GM18867 (cell line): ENCODE measurements at regions not wholly inside any gene's neighbourhood (a gene's known extent, or its start where the extent isn't known, plus 50 kb on each side); places are given as distances from the start of the nearest gene placed in this dataset.
"Not testable (repeated sequence)": the region's sequence is repeated elsewhere in the genome, so short reads cannot be mapped to it uniquely, and the experiment has no call there.

ENCODE experiments used
- ATAC-seq: cut with Tn5 transposase; IDR thresholded peaks from one replicate; pipeline ENCODE4 v1.9.1; 2021; ENCODE audit warnings: mild to moderate bottlenecking, moderate library complexity; ENCODE audit not compliant: unreplicated experiment

DNA sequence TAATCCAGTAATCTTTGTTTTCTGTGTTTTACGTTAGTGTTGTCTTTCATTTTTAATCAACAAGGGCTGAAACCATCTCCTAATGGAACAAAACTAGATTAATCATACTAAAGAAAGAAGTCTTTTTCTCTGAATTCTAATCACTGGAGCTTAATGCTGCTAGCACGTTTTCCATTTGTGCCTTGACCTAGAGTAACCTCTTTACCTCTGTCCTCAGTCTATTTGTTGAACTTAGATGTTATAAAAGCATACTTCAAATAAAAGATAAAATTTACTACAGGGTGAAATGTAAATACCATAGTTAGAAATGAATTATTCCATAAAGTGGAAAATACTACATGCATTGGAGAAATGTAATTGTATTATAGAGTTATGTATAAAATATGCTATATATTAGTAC is 207.1 kb downstream of the NKX6-1 start:
- no peak for ATAC-seq

DNA sequence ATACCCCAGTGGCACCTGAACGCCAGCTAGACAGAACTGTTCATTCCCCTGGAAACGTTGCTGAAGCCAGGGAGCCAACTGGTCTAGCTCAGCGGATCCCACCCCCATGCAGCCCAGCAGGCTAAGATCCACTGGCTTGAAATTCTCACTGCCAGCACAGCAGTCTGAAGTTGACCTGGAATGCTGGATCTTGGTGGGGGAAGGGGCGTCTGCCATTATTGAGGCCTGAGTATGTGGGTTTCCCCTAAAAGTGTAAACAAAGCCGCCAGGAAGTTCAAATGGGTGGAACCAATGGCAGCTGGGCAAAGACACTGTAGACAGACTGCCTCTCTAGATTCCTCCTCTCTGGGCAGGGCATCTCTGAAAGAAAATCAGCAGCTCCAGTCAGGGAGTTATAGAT is 213.0 kb downstream of the NKX6-1 start:
- no peak for ATAC-seq

DNA sequence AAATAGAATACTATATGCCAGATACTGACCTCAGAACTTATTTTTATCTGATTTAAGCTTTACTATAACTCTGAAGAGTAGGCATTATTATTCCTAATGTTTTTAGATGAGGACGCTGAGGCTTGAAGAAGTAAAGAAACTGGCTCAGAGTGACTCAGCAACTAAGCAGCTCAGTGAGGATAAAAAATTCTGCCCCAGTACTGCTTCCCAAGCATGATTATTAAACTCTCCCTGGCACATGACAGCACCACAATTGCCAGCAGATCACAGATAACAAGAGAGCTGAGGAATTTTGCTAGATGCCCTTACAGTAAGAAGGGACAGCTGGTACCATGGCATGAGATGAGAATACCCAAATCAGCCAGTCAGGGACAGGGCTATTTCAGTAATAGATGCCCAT is 219.4 kb downstream of the NKX6-1 start:
- no peak for ATAC-seq

DNA sequence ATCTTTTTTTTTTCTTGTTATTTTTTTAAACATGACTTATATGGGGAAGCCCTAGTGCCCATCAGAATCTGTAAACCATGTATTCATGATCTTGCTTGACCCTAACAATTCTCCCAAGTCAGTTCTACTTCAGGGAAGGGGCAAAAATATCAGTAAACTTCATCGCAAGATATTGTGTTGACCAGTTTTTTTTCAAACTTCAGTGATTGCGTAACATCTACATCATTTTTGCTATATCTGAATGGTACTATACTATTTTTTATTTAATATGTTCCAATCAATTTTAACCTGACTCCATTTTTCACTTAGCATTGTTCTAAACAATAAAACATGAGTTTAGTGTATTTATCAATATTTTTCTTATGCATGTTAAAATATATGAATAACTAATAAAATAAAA is 221.2 kb downstream of the NKX6-1 start:
- no peak for ATAC-seq

DNA sequence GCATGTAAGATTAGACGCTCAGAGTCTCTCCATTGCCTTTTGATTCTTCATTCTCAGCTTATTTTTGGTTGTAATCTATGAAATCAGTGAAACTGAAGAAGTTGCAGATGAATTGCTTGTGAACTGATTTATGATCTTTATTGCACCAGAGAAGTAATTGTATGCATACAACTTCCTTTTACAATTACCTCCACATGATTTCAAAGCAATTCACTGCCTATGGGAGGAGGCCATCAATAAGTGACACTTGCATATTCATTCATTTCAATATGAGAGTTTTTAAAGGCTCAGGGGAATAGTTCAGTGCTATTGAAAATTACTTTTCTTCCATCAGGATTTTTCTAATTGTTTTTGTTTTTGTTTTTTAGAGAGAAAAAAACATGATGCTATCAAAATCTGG is 222.3 kb downstream of the NKX6-1 start:
- no peak for ATAC-seq

DNA sequence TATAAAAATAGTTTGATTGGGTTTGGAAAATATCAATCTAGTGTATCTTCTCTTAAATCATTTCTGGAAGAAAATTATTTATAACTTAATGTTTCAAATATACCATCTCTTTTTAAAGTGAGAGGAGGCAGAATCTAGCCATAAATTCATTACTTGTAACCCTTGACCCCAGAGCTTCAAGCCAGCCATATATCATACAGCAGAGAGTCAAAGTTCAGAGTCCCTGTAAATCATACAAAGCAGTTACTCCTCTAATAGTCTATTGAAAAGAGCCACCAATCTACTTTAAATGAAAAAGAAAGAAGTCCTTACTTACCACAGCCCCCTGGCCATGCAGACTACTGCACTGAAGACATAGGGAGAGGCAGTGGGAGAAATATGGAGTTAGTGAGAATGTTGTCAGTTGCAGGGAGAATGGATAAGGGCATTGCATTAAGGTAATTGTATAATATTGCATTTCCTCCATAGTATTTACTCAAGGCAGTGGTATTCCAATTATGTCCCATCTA is 229.5 kb downstream of the NKX6-1 start:
- ATAC-seq: no peak

DNA sequence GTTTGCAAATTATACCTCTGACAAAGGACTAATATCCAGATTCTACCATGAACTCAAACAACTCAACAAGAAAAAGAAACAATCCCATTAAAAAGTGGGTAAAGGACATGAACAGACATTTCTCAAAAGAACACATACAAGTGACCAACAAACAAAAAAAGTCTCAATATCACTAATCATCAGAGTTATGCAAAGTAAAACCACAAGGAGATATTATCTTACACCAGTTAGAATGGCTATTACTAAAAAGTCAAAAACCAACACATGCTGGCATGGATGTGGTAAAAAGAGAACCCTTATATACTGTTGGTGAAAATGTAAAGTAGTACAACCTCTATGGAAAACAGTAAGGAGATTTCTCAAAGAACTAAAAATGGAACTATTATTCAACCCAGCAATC is 234.4 kb downstream of the NKX6-1 start:
- ATAC-seq: no peak

DNA sequence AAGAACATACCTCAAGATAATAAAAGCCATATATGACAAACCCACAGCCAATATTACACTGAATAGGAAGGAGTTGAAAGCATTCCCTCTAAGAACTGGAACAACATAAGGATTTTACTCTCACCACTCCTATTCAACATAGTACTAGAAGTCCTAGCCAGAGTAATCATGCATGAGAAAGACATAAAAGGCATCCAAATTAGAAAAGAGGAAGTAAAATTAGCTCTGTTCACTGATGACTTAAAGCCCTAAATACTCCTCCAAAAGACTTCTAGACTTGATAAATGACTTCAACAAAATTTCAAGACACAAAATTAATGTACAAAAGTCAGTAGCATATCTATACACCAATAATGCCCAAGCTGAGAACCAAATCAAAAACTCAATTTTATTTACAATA is 235.7 kb downstream of the NKX6-1 start:
- ATAC-seq: peak; percentile 54

DNA sequence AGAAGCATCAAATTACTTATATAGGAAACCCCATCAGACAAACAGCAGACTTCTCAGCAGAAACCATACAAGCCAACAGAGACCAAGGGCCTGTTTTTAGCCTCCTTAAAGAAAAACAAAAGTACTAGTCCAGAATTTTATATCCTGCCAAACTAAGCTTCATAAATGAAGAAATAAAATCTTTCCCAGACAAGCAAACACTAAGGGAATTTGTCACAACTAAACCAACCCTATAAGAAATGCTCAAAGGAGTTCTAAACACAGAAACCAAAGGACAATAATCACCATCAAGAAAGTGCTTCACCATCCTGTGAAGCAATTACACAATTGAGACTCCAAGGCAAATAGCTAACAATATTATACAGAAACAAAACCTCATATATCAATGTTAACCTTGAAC is 238.6 kb downstream of the NKX6-1 start:
- ATAC-seq: no peak

DNA sequence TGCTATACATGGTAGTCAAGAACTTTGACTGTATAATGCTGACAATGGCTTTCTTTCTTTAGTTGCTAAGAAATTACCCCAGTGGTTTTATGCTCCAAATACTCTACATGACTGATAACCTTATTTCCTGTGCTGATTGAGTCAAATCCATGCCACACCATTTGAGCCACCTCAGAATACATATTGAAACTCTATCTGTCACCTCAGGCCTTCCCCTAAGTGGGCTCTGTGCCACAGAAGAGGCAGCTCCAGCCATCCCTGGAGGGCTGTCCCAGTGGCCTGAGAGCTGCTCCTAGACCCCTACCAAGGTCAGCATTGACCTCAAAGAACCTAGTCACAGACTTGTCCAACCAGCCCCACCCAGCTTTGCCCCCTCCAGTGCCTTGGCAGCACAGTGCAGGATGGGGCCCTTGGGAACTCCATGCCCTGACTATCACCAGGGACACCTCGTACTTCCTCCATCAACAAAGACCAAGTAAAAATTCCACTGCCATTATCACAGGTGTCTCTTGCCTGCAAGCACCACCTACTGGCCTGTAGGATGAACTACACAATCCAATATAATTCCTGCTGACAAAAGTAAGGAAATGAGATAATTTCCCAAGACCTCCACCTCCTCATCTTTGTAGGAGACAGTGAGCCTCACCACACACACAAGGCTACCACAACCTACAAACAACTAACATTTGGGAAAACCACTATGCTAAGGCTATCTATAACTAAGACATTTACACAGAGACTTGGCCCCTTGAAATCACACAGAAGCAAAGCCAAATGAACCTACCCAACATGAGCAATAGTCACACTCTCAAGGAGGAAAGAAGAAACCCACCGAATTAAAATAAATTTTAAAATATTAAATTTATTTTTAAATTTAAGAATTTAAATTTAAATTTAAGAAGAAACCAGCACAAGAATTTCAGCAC is 239.9 kb downstream of the NKX6-1 start:
- ATAC-seq: peak; percentile 78

DNA sequence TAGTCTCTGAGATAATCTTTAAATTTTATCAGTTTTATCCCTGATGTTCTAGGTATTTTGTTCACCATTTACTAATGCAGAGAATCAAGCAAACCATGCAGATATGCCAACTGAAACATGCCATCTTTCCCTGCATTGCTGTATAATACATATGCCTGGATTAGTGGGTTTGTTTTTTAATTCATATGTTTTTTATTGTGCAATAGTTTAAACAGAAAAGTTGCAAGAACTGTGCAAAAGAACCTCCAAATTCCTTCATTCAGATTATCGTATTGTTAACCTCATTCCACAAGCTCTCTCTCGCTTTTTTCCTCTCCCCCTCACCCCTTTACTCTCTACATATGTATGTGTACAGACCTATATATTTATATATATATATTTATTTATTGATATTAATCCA is 244.6 kb downstream of the NKX6-1 start:
- no peak for ATAC-seq

DNA sequence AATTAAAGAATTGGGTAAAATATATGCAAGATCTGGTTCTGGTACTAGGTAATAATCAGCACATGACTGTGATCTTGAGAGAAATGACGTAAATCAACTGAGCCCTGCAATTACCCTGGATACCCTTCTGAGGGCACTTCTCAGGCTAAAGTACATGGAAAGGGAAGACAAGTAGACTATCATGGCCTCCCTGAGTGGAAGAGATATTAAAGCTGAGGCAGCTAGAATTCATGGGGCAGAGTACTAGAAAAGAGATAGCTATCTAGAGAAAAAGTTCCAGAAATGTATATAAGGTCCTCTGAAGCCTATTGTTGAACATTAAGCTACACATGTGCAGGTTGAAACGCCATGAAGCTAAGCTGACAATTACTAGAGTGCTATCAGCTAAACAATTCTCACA is 249.6 kb downstream of the NKX6-1 start:
- ATAC-seq: no peak

DNA sequence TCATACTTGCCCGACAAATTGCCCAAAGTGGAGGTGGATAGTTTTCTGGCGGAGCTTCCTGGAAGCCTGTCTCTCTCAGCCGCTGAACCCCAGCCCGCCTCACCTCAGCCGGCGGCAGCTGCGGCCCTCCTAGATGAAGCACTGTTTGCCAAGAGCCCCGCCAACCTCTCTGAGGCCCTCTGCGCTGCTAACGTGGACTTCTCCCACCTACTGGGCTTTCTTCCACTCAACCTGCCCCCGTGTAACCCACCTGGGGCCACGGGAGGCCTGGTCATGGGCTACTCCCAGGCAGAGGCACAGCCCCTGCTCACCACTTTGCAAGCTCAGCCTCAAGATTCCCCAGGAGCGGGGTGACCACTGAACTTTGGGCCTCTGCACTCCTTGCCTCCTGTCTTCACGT is 254.1 kb downstream of the NKX6-1 start:
- not testable (repeated sequence) for ATAC-seq

DNA sequence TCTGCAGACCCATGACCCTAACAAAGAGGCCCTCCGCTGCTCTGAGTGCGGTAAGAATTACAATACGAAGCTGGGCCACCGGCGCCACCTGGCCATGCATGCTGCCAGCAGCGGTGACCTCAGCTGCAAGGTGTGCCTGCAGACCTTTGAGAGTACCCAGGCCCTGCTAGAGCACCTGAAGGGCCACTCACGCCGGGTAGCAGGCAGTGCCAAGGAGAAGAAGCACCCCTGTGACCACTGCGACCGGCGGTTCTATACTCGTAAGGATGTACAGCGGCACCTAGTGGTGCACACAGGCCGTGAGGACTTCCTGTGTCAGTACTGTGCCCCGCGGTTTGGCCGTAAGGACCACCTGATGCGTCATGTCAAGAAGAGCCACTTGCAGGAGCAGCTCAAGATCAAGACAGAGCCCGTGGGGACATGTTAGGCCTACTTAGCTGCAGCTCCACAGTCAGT is 254.7 kb downstream of the NKX6-1 start:
- ATAC-seq: peak; percentile 34

DNA sequence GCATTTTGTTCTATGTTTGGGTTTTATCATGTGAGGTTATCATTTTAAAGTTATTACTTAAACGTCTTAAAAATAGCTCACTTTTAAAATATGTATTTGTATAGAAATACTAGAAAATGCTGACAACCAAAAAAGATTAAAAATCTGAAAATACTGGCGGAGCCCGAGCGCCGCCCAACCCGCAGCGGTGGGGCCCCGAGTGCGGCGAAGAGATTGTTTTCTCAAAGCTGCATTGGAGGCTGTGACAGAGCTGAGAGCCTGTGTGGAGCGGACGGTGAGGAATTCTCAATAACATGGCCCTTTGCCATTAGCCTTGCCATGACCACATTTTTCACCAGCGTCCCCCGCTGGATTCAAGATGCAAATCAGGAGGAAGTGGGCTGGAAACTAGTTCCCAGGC is 255.4 kb downstream of the NKX6-1 start:
- ATAC-seq: no peak

DNA sequence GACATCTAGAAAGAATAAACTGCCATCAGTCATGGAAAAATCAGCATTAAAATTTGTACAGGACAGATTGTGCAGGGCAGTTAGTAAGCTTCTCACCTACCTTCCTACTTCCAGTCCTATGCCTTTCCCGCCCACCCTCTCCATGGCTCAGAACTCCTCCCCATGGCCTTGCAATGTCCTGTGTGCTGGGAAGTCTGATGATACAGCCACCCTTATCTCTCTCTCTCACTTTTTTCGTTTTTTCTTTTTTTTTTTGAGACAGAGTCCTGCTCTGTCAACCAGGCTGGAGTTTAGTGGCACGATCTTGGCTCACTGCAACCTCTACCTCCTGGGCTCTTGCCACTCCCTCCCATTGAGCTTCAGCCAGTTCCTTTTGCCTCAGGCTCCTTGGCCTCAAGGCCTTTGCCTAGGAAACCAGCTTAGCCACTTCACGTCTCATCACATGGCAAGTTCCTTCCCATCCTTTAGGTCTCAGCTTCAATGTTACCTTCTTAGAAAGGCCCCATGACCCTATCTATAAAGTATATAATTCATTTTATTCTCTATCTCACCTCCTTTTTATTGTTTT is 259.7 kb downstream of the NKX6-1 start:
- ATAC-seq: no peak

DNA sequence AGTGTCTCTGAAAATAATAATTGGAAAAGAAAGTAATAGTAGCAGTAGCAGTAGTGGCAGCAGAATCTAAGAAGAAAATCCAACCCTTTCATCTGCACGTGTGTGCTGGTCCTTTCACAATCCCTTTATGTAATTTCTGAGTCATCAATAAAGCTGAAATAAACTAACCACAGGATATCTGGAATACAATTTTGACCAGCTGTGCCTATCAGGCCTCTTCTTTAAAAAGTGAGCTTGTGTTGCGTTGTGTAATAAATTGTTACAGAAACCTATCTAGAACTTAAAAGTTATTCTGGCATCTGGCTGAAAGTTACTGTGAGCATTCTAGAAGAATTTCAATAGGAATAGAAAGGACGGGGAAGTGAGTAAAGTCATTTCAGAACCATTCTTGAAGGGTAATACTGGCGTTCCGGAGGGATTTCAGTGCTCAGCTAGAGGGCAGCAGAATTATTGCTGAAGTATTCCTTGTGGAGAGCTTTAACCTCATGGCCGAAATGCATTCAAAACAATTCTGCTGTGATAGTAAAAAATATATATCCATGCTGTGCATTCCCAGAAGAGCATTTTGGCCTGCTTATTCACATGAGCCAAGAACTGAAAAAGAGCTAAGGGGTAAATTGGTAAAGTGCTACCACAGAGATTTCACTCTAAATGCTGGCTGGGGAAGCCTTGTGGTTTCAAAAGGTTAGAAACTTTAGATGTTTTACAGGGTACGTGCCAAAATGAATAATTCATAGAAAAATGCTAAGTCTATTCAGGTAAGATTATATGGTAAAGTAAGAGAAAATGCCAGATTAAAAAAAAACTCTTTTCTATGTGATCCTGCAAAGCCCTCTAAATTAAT is 260.6 kb downstream of the NKX6-1 start:
- no peak for ATAC-seq

DNA sequence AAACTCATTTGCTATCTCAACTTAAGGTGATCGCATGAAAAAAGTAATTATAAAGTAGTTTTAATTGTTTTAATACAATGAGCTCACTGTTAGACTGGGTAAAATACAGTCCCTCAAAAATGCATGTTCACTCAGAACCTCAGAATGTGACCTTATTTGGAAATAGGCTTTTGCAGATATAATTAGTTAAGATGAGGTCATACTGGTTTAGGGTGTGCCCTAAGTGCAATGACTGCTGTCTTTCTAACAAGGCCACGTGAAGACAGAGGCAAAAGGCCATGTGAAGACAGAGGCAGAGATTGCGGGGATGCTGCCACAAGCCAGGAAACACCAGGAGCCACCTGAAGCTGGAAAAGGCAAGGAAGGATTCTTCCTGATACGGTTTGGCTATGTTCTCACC is 262.1 kb downstream of the NKX6-1 start:
- ATAC-seq: no peak

DNA sequence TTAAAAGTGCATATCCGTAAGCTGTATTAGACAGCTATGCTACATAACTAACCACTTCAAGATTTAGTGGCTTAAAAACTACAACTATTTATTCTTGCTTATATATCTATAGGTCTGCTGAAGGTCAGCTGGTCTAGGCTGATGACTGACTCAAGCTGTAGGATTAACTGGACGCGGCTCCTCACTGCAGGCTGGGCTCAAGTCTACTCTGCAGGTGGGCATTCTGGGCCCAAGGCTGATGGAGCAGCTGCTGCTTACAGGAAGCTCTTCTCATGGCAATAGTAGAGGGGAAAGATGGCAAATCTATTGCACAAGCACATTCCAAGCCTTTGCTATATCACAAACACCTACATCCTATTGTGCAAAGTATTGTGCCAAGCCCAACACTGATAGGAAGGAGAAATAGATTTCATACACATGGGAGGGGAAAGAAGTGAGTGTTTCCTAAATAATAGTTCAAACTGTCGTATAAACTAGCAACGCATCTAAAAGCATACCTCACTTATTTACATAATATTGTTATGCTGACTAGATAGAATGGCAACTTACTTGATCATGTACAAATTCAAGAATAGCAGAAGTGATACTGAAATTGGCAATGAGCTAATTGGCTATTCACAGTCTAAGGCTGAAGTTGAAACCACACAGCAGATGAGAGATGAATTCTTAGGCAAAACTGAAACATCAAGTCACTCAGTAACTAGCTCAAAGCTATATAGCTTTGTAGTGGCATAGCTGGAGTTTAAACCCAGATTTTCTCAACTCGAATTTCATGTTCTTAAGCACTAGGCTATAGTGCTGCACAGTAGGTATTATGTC is 263.8 kb downstream of the NKX6-1 start:
- ATAC-seq: peak; percentile 99

DNA sequence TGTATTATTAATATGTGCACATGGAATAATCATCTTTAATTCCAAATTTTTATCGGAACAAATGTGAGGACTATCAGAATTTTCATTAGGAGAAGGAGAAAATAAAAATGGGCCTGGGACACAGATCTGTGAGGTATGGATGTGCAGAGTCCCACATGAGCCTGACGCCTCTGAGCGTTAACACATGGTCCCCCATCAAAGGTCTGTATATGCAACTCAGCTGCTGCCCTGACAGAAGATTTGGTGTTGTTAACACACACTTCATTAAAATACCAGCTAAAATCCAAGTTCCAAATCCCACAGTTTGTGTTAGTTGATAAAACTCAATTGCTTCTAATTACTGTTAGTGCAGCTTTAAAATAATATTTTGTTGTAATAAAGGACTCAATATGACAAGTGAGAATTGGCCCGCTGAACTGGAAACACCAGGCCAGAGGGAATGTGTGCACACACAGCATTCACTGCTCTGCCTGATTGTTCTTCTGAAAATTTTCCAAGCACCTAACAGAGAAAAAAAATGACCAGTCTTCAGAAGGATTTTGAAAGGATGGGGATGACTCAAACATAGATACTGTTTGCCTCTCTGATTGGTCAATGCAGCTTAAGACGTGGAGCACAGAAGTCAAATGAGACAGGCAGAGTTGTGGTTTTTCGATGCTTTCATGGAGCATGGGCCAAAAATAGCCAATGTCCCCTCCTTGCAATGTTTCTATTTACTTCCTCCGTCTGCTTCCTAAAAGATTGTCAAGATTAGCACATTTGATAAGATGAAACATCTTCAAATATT is 266.6 kb downstream of the NKX6-1 start:
- no peak for ATAC-seq
